ENCODE measurements at regions not wholly inside any gene's neighbourhood (a gene's known extent, or its start where the extent isn't known, plus 50 kb on each side); places are given as distances from the start of the nearest gene placed in this dataset.

DNA sequence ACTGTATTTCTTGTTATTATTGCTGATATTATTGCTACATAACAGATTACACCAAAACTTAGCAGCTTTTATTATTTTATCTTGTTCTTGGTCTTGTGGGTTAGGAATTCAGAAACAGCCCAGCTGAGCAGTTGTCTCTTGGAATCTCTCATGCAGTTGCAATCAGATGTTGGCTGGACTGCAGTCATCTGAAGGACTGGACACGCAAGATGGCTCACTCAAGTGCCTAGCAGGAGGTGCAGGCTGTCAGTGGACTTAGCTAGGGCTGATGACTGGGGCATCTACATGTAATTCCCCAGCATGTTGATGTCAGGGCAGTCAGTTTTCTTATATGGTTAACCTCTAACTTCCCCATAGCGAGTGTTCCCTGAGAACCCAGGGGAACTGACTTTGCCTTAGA, 128.6 kb upstream of the PLCB4 start:
- H2AFZ ChIP-seq (ENCODE audit: insufficient read depth, low read depth, low read length, poor library complexity, severe bottlenecking): no peak overlapping the region
- H3K27ac Mint-ChIP-seq: no peak overlapping the region
- 89% methylated on average over 1 of the region's 2 CpGs for WGBS (ENCODE audit: insufficient coverage)
- H3K27me3 Mint-ChIP-seq: no peaks in the 10 kb centered on the region
- no peaks in the 10 kb centered on the region for H3K27me3 ChIP-seq (replicated peaks in 1 of 4; ENCODE audit: control extremely low read depth in 1 of 4, control insufficient read depth in 3 of 4, insufficient read depth in 4 of 4, low read length in 3 of 4)
- no peaks in the 10 kb centered on the region for H3K79me2 ChIP-seq (ENCODE audit: control insufficient read depth, insufficient read depth, low read length)
- no peaks in the 10 kb centered on the region for H3K4me1 ChIP-seq (ENCODE audit: control insufficient read depth in 2 of 2, insufficient read depth in 2 of 2, low read length in 2 of 2)
- no peaks in the 10 kb centered on the region for H3K36me3 ChIP-seq (replicated peaks in 1 of 2; ENCODE audit: control extremely low read depth in 1 of 2, control insufficient read depth in 1 of 2, extremely low read depth in 1 of 2, insufficient read depth in 2 of 2, low read length in 1 of 2)
- POLR2A ChIA-PET: no interaction called here
- intact Hi-C loops (cut with micrococcal nuclease): no loop called here
- H3K9ac ChIP-seq (ENCODE audit: low read length): no peak overlapping the region
- TF ChIP-seq, protein P1, sequence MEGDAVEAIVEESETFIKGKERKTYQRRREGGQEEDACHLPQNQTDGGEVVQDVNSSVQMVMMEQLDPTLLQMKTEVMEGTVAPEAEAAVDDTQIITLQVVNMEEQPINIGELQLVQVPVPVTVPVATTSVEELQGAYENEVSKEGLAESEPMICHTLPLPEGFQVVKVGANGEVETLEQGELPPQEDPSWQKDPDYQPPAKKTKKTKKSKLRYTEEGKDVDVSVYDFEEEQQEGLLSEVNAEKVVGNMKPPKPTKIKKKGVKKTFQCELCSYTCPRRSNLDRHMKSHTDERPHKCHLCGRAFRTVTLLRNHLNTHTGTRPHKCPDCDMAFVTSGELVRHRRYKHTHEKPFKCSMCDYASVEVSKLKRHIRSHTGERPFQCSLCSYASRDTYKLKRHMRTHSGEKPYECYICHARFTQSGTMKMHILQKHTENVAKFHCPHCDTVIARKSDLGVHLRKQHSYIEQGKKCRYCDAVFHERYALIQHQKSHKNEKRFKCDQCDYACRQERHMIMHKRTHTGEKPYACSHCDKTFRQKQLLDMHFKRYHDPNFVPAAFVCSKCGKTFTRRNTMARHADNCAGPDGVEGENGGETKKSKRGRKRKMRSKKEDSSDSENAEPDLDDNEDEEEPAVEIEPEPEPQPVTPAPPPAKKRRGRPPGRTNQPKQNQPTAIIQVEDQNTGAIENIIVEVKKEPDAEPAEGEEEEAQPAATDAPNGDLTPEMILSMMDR (IDR thresholded peaks at IDR 0.05): no peak
- no peak for TF ChIP-seq EZH2 (IDR thresholded peaks at IDR 0.05; ENCODE audit: borderline replicate concordance, insufficient read depth, low read depth, low read length, poor library complexity, severe bottlenecking)
- no peak overlapping the region for H3K27ac ChIP-seq (ENCODE audit: low read length in 2 of 2)
- H3K9me3 ChIP-seq (ENCODE audit: control extremely low read depth in 1 of 3, control insufficient read depth in 2 of 3, insufficient read depth in 1 of 3, low read length in 2 of 3): peaks cover 0 to 9% (median 0%) of the 10 kb centered on the region in 3 donors
- no peaks in the 10 kb centered on the region for H4K20me1 ChIP-seq (ENCODE audit: control insufficient read depth, insufficient read depth, low read length, poor library complexity, severe bottlenecking)
- CTCF ChIA-PET: no interaction called here
- H3K4me3 Mint-ChIP-seq: no peak overlapping the region
- DNase-seq: no peak
- no peak overlapping the region for H3K4me3 ChIP-seq (ENCODE audit: control extremely low read depth in 1 of 5, extremely low read depth in 1 of 5, insufficient read depth in 1 of 5, low read depth in 2 of 5, low read length in 4 of 5)
- no peak for ATAC-seq (ENCODE audit: low read depth)
- H3K4me1 Mint-ChIP-seq: no peaks in the 10 kb centered on the region
- no peak overlapping the region for H3K4me2 ChIP-seq (replicated peaks; ENCODE audit: low read depth, low read length, poor library complexity, severe bottlenecking)
- no peaks in the 10 kb centered on the region for H3K9me3 Mint-ChIP-seq (ENCODE audit: insufficient read depth)

DNA sequence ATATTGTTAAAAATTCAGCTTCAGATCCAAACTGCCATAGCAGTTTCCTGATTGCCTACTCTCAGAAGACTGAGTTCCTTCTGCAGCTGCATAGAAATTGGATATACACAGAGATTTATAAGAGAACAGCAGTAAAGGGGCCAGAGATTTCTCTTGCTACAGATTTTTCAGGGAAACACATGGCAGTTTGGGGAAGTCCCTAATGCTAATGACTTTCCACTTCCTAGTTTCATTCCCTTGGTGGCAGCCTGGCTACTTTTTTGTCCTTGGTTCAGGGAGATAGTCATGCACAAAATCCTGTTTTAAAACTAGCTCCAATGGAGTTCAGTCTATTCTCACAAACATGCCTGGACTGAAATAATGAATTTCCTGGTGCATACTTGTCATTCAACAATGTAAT, 125.3 kb upstream of the PLCB4 start:
- Mint-ChIP-seq H3K27me3 (no peaks in the 10 kb centered on the region), H3K4me3 (no peak overlapping the region), H3K9me3 (ENCODE audit: insufficient read depth) (no peaks in the 10 kb centered on the region), H3K27ac (no peak overlapping the region), H3K4me1 (no peaks in the 10 kb centered on the region)
- DNase-seq: no peak
- Histone ChIP-seq H3K27ac (ENCODE audit: low read length in 2 of 2) (no peak overlapping the region), H3K36me3 (replicated peaks in 1 of 2; ENCODE audit: control extremely low read depth in 1 of 2, control insufficient read depth in 1 of 2, extremely low read depth in 1 of 2, insufficient read depth in 2 of 2, low read length in 1 of 2) (no peaks in the 10 kb centered on the region), H2AFZ (ENCODE audit: insufficient read depth, low read depth, low read length, poor library complexity, severe bottlenecking) (no peak overlapping the region), H3K9me3 (ENCODE audit: control extremely low read depth in 1 of 3, control insufficient read depth in 2 of 3, insufficient read depth in 1 of 3, low read length in 2 of 3) (no peaks in the 10 kb centered on the region), H3K79me2 (ENCODE audit: control insufficient read depth, insufficient read depth, low read length) (no peaks in the 10 kb centered on the region), H3K9ac (ENCODE audit: low read length) (no peak overlapping the region), H3K4me3 (ENCODE audit: control extremely low read depth in 1 of 5, extremely low read depth in 1 of 5, insufficient read depth in 1 of 5, low read depth in 2 of 5, low read length in 4 of 5) (no peak overlapping the region), H4K20me1 (ENCODE audit: control insufficient read depth, insufficient read depth, low read length, poor library complexity, severe bottlenecking) (no peaks in the 10 kb centered on the region), H3K4me1 (ENCODE audit: control insufficient read depth in 2 of 2, insufficient read depth in 2 of 2, low read length in 2 of 2) (no peaks in the 10 kb centered on the region), H3K27me3 (replicated peaks in 1 of 4; ENCODE audit: control extremely low read depth in 1 of 4, control insufficient read depth in 3 of 4, insufficient read depth in 4 of 4, low read length in 3 of 4) (no peaks in the 10 kb centered on the region), H3K4me2 (replicated peaks; ENCODE audit: low read depth, low read length, poor library complexity, severe bottlenecking) (no peak overlapping the region)
- no peak for ATAC-seq (ENCODE audit: low read depth)
- TF ChIP-seq, protein P1 (IDR thresholded peaks at IDR 0.05): no peak
- no peak for TF ChIP-seq EZH2 (IDR thresholded peaks at IDR 0.05; ENCODE audit: borderline replicate concordance, insufficient read depth, low read depth, low read length, poor library complexity, severe bottlenecking)
- intact Hi-C loops (cut with micrococcal nuclease): no loop called here
- ChIA-PET CTCF (no interaction called here), POLR2A (no interaction called here)

Measured in B cell (primary cell).